ENCODE measurements at regions not wholly inside any gene's neighbourhood (a gene's known extent, or its start where the extent isn't known, plus 50 kb on each side); places are given as distances from the start of the nearest gene placed in this dataset.

DNA sequence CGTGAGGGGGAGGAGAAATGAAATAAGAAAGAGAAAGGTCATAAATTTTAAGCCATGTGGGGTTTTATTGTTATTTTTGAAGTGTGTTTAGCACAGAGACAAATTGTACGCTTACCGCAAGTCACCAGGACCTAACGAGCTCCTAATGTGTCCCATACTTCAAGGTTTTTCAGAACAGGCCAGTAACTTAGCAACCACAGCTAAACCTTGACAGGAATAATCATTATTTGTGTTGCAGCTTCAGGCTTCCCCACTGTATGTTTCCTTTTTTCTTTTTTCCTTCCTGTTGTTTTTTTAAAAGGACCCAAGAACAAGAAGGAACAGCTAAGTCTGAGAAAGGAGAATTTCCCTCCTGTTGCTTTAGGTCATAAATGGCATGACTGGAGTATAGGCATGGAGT, 160.8 kb downstream of the TUSC7 start:
- Histone ChIP-seq H3K27me3 (ENCODE audit: control insufficient read depth in 2 of 2, insufficient read depth in 2 of 2, low read length in 2 of 2) (no peaks in the 10 kb centered on the region), H3K9me3 (replicated peaks; ENCODE audit: control insufficient read depth, insufficient read depth, low read depth, low read length) (no peaks in the 10 kb centered on the region), H3K27ac (ENCODE audit: extremely low read depth, low read depth, low read length) (no peak overlapping the region), H3K4me2 (ENCODE audit: insufficient read depth, low read length) (no peak overlapping the region), H3K9ac (ENCODE audit: insufficient read depth in 1 of 2, low read depth in 2 of 2, low read length in 2 of 2) (no peak overlapping the region), H2AFZ (ENCODE audit: low read depth, low read length) (no peak overlapping the region), H3K4me3 (no peak overlapping the region), H3K4me1 (replicated peaks in 1 of 2; ENCODE audit: control insufficient read depth in 2 of 2, insufficient read depth in 2 of 2, low read length in 2 of 2) (no peaks in the 10 kb centered on the region), H3K79me2 (ENCODE audit: control insufficient read depth, insufficient read depth, low read length) (no peaks in the 10 kb centered on the region), H3K36me3 (ENCODE audit: control insufficient read depth, insufficient read depth, low read length) (no peaks in the 10 kb centered on the region), H3K9me1 (ENCODE audit: control insufficient read depth, insufficient read depth, low read length) (no peaks in the 10 kb centered on the region), H4K20me1 (replicated peaks; ENCODE audit: control insufficient read depth, insufficient read depth, low read length) (no peaks in the 10 kb centered on the region)
- FAIRE-seq = no peak
- ATAC-seq = no peak
- in situ Hi-C loops (cut with MboI) (no loop called here), intact Hi-C loops (cut with micrococcal nuclease) (no loop called here)
- CTCF ChIA-PET (ENCODE audit: low intra/inter-chr PET ratio) = no interaction called here
- POLR2A ChIA-PET = no interaction called here
- 0% methylated on average over 4 of the region's 4 CpGs for WGBS (ENCODE audit: insufficient coverage, low coverage, missing lambda C conversion rate)
- DNase-seq (ENCODE audit: extremely low read depth in 1 of 4, low spot score in 3 of 4) = no peak
- BruUV-seq (replicated peaks) = no TSS peak
- no peak for TF ChIP-seq CCNT2 (IDR thresholded peaks at IDR 0.05; ENCODE audit: borderline replicate concordance, extremely low read depth, insufficient read length, low read depth, low read length)
- TF ChIP-seq ZNF778 (CRISPR knock-in tag; IDR thresholded peaks at IDR 0.05) = no peak
- TF ChIP-seq PHTF2 (CRISPR knock-in tag; IDR thresholded peaks at IDR 0.05) = no peak
- no peak for TF ChIP-seq NFIC (IDR thresholded peaks at IDR 0.05)
- TF ChIP-seq ESRRB (CRISPR knock-in tag; IDR thresholded peaks at IDR 0.05; ENCODE audit: borderline replicate concordance) = no peak
- TF ChIP-seq NR1H2 (CRISPR knock-in tag; IDR thresholded peaks at IDR 0.05) = no peak
- no peak for TF ChIP-seq ZNF584 (CRISPR knock-in tag; IDR thresholded peaks at IDR 0.05; ENCODE audit: low read depth)
- TF ChIP-seq, protein P1, sequence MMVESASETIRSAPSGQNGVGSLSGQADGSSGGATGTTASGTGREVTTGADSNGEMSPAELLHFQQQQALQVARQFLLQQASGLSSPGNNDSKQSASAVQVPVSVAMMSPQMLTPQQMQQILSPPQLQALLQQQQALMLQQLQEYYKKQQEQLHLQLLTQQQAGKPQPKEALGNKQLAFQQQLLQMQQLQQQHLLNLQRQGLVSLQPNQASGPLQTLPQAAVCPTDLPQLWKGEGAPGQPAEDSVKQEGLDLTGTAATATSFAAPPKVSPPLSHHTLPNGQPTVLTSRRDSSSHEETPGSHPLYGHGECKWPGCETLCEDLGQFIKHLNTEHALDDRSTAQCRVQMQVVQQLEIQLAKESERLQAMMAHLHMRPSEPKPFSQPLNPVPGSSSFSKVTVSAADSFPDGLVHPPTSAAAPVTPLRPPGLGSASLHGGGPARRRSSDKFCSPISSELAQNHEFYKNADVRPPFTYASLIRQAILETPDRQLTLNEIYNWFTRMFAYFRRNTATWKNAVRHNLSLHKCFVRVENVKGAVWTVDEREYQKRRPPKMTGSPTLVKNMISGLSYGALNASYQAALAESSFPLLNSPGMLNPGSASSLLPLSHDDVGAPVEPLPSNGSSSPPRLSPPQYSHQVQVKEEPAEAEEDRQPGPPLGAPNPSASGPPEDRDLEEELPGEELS (CRISPR knock-in tag; IDR thresholded peaks at IDR 0.05; ENCODE audit: borderline replicate concordance) = no peak
- TF ChIP-seq KAT8 (IDR thresholded peaks at IDR 0.05; ENCODE audit: low read depth) = no peak
- no peak for TF ChIP-seq YBX1 (IDR thresholded peaks at IDR 0.05)
- no peak for TF ChIP-seq BRF1 (IDR thresholded peaks at IDR 0.05; ENCODE audit: borderline replicate concordance, extremely low read depth, insufficient read length)
- no peak for TF ChIP-seq ATF7 (IDR thresholded peaks at IDR 0.05)
- no peak for TF ChIP-seq NR3C1 (CRISPR knock-in tag; IDR thresholded peaks at IDR 0.05)
- no peak for TF ChIP-seq FOXM1 (IDR thresholded peaks at IDR 0.05; ENCODE audit: low read depth)
- TF ChIP-seq FOXM1 (CRISPR knock-in tag; IDR thresholded peaks at IDR 0.05; ENCODE audit: low read depth) = no peak
- TF ChIP-seq SMARCB1 (IDR thresholded peaks at IDR 0.05; ENCODE audit: insufficient read length, low read depth) = no peak
- no peak for TF ChIP-seq KLF6 (CRISPR knock-in tag; IDR thresholded peaks at IDR 0.05; ENCODE audit: borderline replicate concordance)
- TF ChIP-seq, protein P2, sequence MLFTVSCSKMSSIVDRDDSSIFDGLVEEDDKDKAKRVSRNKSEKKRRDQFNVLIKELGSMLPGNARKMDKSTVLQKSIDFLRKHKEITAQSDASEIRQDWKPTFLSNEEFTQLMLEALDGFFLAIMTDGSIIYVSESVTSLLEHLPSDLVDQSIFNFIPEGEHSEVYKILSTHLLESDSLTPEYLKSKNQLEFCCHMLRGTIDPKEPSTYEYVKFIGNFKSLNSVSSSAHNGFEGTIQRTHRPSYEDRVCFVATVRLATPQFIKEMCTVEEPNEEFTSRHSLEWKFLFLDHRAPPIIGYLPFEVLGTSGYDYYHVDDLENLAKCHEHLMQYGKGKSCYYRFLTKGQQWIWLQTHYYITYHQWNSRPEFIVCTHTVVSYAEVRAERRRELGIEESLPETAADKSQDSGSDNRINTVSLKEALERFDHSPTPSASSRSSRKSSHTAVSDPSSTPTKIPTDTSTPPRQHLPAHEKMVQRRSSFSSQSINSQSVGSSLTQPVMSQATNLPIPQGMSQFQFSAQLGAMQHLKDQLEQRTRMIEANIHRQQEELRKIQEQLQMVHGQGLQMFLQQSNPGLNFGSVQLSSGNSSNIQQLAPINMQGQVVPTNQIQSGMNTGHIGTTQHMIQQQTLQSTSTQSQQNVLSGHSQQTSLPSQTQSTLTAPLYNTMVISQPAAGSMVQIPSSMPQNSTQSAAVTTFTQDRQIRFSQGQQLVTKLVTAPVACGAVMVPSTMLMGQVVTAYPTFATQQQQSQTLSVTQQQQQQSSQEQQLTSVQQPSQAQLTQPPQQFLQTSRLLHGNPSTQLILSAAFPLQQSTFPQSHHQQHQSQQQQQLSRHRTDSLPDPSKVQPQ (CRISPR knock-in tag; IDR thresholded peaks at IDR 0.05; ENCODE audit: borderline replicate concordance) = no peak
- TF ChIP-seq, protein P3, sequence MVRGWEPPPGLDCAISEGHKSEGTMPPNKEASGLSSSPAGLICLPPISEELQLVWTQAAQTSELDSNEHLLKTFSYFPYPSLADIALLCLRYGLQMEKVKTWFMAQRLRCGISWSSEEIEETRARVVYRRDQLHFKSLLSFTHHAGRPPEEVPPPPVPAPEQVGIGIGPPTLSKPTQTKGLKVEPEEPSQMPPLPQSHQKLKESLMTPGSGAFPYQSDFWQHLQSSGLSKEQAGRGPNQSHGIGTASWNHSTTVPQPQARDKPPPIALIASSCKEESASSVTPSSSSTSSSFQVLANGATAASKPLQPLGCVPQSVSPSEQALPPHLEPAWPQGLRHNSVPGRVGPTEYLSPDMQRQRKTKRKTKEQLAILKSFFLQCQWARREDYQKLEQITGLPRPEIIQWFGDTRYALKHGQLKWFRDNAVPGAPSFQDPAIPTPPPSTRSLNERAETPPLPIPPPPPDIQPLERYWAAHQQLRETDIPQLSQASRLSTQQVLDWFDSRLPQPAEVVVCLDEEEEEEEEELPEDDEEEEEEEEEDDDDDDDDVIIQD (CRISPR knock-in tag; IDR thresholded peaks at IDR 0.05) = no peak

All from K562 (cell line).